GM18861 (cell line): ENCODE measurements at regions not wholly inside any gene's neighbourhood (a gene's known extent, or its start where the extent isn't known, plus 50 kb on each side); places are given as distances from the start of the nearest gene placed in this dataset.

Experiments
- ATAC-seq: cut with Tn5 transposase; IDR thresholded peaks from one replicate; pipeline ENCODE4 v1.9.1; 2021; ENCODE audit not compliant: unreplicated experiment

GRCh38 chrX:73768886-73769285 lies 83.6 kb downstream of the XIST start:
- ATAC-seq, result no peak

GRCh38 chrX:73768160-73768559 lies 84.4 kb downstream of the XIST start:
- no peak for ATAC-seq

- no peak for ATAC-seq
Observed at GRCh38 chrX:73767017-73767416, 85.5 kb downstream of the XIST start.

GRCh38 chrX:73766431-73766795 lies 86.1 kb downstream of the XIST start:
- ATAC-seq, result no peak

GRCh38 chrX:73765776-73766430 lies 86.6 kb downstream of the XIST start:
- no peak for ATAC-seq

GRCh38 chrX:73758250-73758649 lies 94.3 kb downstream of the XIST start:
- ATAC-seq, result peak; percentile 67
